Neural cell (in vitro differentiated cells): ENCODE measurements at regions not wholly inside any gene's neighbourhood (a gene's known extent, or its start where the extent isn't known, plus 50 kb on each side); places are given as distances from the start of the nearest gene placed in this dataset.

ENCODE experiments used
- EP300 ChIP-seq: fragments of 450-650 bp; conservative IDR thresholded peaks from 2 replicates; pipeline ENCODE4 v1.6.1; 2014; ENCODE audit warnings: antibody characterized with exemption, mild to moderate bottlenecking, moderate library complexity; ENCODE audit not compliant: poor library complexity, severe bottlenecking
- EZH2 ChIP-seq: fragments of 200-600, 300-800 bp; shearing (Covaris generic), sonication (generic); IDR thresholded peaks from 2 replicates; pipeline ENCODE4 v1.6.1; 2014; ENCODE audit warnings: antibody characterized with exemption, low read length, borderline replicate concordance, mild to moderate bottlenecking; ENCODE audit not compliant: insufficient read depth, poor library complexity, severe bottlenecking
- MXI1 ChIP-seq: fragments of 450-650 bp; conservative IDR thresholded peaks from 2 replicates; pipeline ENCODE4 v1.6.1; 2014; ENCODE audit warnings: antibody characterized with exemption, mild to moderate bottlenecking; ENCODE audit not compliant: poor library complexity, severe bottlenecking
- POLR2AphosphoS5 ChIP-seq: IDR thresholded peaks from 2 replicates; pipeline ENCODE4 v1.6.1; 2012
- RAD21 ChIP-seq: fragments of 450-650 bp; conservative IDR thresholded peaks from 2 replicates; pipeline ENCODE4 v1.6.1; 2014; ENCODE audit warnings: antibody characterized with exemption, mild to moderate bottlenecking, moderate library complexity
- TAF1 ChIP-seq: IDR thresholded peaks from 2 replicates; pipeline ENCODE4 v1.6.1; 2012; ENCODE audit warnings: low read depth
- TF ChIP-seq, protein P1 (sequence below): fragments of 450-650 bp; IDR thresholded peaks from 2 replicates; pipeline ENCODE4 v1.5.1; 2014; ENCODE audit warnings: antibody characterized with exemption, mild to moderate bottlenecking, moderate library complexity; ENCODE audit not compliant: poor library complexity, severe bottlenecking
- TF ChIP-seq, protein P2 (sequence below): IDR thresholded peaks from 2 replicates; pipeline ENCODE4 v1.6.1; 2012; ENCODE audit warnings: borderline replicate concordance

DNA sequence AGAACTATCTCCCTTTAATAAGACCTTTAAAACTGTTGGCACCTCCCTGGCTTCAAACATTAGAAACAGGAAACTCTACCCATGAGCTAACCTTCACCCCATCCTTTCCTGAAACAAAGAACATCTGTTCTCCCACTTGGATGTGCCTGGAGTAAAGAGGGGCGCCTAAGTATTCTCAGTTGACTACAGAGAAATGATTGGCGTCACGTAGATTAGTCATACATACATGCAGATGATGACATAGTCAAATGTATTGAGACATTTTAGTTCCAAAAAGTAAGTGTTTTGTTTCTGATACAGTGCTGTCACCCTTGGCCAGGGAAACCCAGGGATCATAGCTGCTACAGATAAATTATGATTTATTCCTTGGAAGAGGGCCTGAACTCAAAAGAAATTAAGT lies 260.0 kb upstream of the PLEKHG7 start:
- TF ChIP-seq, protein P1, sequence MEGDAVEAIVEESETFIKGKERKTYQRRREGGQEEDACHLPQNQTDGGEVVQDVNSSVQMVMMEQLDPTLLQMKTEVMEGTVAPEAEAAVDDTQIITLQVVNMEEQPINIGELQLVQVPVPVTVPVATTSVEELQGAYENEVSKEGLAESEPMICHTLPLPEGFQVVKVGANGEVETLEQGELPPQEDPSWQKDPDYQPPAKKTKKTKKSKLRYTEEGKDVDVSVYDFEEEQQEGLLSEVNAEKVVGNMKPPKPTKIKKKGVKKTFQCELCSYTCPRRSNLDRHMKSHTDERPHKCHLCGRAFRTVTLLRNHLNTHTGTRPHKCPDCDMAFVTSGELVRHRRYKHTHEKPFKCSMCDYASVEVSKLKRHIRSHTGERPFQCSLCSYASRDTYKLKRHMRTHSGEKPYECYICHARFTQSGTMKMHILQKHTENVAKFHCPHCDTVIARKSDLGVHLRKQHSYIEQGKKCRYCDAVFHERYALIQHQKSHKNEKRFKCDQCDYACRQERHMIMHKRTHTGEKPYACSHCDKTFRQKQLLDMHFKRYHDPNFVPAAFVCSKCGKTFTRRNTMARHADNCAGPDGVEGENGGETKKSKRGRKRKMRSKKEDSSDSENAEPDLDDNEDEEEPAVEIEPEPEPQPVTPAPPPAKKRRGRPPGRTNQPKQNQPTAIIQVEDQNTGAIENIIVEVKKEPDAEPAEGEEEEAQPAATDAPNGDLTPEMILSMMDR: no peak
- TF ChIP-seq, protein P2, sequence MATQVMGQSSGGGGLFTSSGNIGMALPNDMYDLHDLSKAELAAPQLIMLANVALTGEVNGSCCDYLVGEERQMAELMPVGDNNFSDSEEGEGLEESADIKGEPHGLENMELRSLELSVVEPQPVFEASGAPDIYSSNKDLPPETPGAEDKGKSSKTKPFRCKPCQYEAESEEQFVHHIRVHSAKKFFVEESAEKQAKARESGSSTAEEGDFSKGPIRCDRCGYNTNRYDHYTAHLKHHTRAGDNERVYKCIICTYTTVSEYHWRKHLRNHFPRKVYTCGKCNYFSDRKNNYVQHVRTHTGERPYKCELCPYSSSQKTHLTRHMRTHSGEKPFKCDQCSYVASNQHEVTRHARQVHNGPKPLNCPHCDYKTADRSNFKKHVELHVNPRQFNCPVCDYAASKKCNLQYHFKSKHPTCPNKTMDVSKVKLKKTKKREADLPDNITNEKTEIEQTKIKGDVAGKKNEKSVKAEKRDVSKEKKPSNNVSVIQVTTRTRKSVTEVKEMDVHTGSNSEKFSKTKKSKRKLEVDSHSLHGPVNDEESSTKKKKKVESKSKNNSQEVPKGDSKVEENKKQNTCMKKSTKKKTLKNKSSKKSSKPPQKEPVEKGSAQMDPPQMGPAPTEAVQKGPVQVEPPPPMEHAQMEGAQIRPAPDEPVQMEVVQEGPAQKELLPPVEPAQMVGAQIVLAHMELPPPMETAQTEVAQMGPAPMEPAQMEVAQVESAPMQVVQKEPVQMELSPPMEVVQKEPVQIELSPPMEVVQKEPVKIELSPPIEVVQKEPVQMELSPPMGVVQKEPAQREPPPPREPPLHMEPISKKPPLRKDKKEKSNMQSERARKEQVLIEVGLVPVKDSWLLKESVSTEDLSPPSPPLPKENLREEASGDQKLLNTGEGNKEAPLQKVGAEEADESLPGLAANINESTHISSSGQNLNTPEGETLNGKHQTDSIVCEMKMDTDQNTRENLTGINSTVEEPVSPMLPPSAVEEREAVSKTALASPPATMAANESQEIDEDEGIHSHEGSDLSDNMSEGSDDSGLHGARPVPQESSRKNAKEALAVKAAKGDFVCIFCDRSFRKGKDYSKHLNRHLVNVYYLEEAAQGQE: no peak
- no peak for TF ChIP-seq MXI1
- no peak for TF ChIP-seq POLR2AphosphoS5
- no peak for TF ChIP-seq EP300
- no peak for TF ChIP-seq EZH2
- TF ChIP-seq RAD21: no peak
- TF ChIP-seq TAF1: no peak
